ENCODE measurements at regions not wholly inside any gene's neighbourhood (a gene's known extent, or its start where the extent isn't known, plus 50 kb on each side); places are given as distances from the start of the nearest gene placed in this dataset.

GRCh38 chr13:106686163-106686562 is 118.2 kb upstream of the ARGLU1 start:
- TF ChIP-seq CTCF (IDR thresholded peaks at IDR 0.05) (no peak), POLR2A (IDR thresholded peaks at IDR 0.05) (no peak)

All from thyroid gland (tissue), 4 donors.